ENCODE measurements at regions not wholly inside any gene's neighbourhood (a gene's known extent, or its start where the extent isn't known, plus 50 kb on each side); places are given as distances from the start of the nearest gene placed in this dataset.

DNA sequence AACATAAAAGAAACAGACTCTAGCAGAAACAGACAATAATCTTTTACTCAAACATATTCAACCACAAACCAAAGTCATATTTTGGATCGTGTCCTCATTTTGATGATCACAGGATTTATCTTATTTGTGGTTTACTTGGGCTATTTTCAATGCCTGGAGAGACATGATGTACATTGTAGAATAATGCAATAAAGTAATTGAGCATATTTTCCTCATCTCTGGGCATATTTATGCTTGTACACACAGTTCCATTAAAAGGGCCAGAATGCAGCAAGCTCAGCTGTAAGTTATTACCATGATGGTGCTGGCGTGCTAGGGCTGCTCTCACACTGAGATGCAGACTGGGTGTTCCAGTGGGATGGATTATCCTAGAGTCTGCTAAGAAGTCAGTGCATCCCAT, 456.7 kb downstream of the TLE4 start:
- Histone ChIP-seq H3K27ac (ENCODE audit: low read depth in 1 of 3, low read length in 2 of 3) (no peak overlapping the region), H3K4me3 (ENCODE audit: low read depth in 1 of 3, low read length in 3 of 3) (no peak overlapping the region), H3K9me3 (ENCODE audit: control insufficient read depth in 2 of 2, insufficient read depth in 1 of 2, low read depth in 1 of 2, low read length in 1 of 2) (peaks cover 0 to 4% of the 10 kb centered on the region in 2 donors), H3K4me1 (ENCODE audit: control insufficient read depth in 3 of 3, insufficient read depth in 2 of 3, low read depth in 1 of 3, low read length in 2 of 3) (no peaks in the 10 kb centered on the region), H3K36me3 (ENCODE audit: control insufficient read depth in 3 of 3, insufficient read depth in 2 of 3, low read depth in 1 of 3, low read length in 3 of 3) (no peaks in the 10 kb centered on the region), H3K27me3 (ENCODE audit: control insufficient read depth in 3 of 3, insufficient read depth in 3 of 3, low read length in 3 of 3) (no peaks in the 10 kb centered on the region)
- FAIRE-seq = no peak
- DNase-seq = peak in 1 of 2 donors; percentile 2
- WGBS, 3 donors = 58 to 76% (median 68%) methylated on average over 2 of the region's 2 CpGs

DNA sequence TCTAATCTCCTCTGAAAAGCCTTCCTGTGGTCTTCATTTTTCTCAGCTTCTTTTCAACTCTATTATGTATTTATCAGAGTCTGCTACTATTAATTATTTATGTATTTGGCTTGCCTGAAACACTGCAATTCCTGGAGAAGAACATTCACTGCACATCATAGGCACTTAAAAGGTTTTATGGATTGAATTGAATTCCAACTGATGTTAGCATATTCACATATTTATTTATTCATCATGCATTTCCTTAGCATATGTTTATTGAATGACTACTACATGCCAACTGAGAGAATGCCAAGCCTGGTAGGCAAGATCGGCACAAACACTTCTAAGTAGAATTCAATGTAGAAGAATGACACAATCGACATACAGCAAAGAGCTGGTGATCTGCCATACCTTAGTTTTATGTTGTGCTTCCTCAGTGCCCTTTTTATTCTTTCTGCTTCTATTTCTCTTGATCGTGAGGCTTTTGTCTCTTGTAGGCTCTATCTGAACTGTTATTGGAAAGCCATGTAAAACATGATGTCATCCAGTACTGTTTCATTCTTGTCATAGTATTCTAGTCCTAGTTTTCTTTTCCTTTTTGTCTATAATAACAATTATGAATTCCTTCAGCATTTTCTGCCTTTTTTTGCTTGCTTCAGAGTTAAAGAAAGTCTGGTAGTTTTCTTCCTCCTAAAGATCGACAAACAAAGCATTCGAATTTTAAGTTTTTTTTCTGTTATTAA, 454.2 kb downstream of the TLE4 start:
- H3K27me3 ChIP-seq (ENCODE audit: control insufficient read depth in 3 of 3, insufficient read depth in 3 of 3, low read length in 3 of 3) = no peaks in the 10 kb centered on the region
- no peak overlapping the region for H3K27ac ChIP-seq (ENCODE audit: low read depth in 1 of 3, low read length in 2 of 3)
- H3K36me3 ChIP-seq (ENCODE audit: control insufficient read depth in 3 of 3, insufficient read depth in 2 of 3, low read depth in 1 of 3, low read length in 3 of 3) = no peaks in the 10 kb centered on the region
- WGBS, 3 donors = 80 to 86% (median 84%) methylated on average over 5 of the region's 5 CpGs
- H3K9me3 ChIP-seq (ENCODE audit: control insufficient read depth in 2 of 2, insufficient read depth in 1 of 2, low read depth in 1 of 2, low read length in 1 of 2) = no peaks in the 10 kb centered on the region
- FAIRE-seq (no peak), DNase-seq (no peak)
- H3K4me1 ChIP-seq (ENCODE audit: control insufficient read depth in 3 of 3, insufficient read depth in 2 of 3, low read depth in 1 of 3, low read length in 2 of 3) = no peaks in the 10 kb centered on the region
- H3K4me3 ChIP-seq (ENCODE audit: low read depth in 1 of 3, low read length in 3 of 3) = no peak overlapping the region

DNA sequence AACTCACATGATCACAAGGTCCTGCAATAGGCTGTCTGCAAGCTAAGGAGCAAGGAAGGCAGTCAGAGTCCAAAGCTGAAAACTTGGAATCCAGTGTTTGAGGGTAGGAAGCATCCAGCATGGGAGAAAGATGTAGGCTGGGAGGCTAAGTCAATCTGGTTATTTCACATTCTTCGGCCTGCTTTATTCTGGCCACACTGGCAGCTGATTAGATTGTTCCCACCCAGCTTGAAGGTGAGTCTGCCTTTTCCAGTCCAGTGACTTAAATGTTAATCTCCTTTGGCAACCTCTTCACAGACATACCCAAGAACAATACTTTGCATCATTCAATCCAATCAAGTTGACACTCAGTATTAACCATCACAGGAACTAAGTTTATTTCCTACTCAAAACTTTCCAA, 453.4 kb downstream of the TLE4 start:
- no peak overlapping the region for H3K4me3 ChIP-seq (ENCODE audit: low read depth in 1 of 3, low read length in 3 of 3)
- FAIRE-seq = no peak
- H3K27me3 ChIP-seq (ENCODE audit: control insufficient read depth in 3 of 3, insufficient read depth in 3 of 3, low read length in 3 of 3) = no peaks in the 10 kb centered on the region
- no peak for DNase-seq
- no peaks in the 10 kb centered on the region for H3K4me1 ChIP-seq (ENCODE audit: control insufficient read depth in 3 of 3, insufficient read depth in 2 of 3, low read depth in 1 of 3, low read length in 2 of 3)
- WGBS, 3 donors = 78 to 94% (median 90%) methylated on average over 1 of the region's 1 CpG
- H3K9me3 ChIP-seq (ENCODE audit: control insufficient read depth in 2 of 2, insufficient read depth in 1 of 2, low read depth in 1 of 2, low read length in 1 of 2) = no peaks in the 10 kb centered on the region
- no peak overlapping the region for H3K27ac ChIP-seq (ENCODE audit: low read depth in 1 of 3, low read length in 2 of 3)
- no peaks in the 10 kb centered on the region for H3K36me3 ChIP-seq (ENCODE audit: control insufficient read depth in 3 of 3, insufficient read depth in 2 of 3, low read depth in 1 of 3, low read length in 3 of 3)

GRCh38 chr9:80020530-80020929, 448.8 kb downstream of the TLE4 start:
- no peak for DNase-seq
- H3K36me3 ChIP-seq (ENCODE audit: control insufficient read depth in 3 of 3, insufficient read depth in 2 of 3, low read depth in 1 of 3, low read length in 3 of 3) = no peaks in the 10 kb centered on the region

DNA sequence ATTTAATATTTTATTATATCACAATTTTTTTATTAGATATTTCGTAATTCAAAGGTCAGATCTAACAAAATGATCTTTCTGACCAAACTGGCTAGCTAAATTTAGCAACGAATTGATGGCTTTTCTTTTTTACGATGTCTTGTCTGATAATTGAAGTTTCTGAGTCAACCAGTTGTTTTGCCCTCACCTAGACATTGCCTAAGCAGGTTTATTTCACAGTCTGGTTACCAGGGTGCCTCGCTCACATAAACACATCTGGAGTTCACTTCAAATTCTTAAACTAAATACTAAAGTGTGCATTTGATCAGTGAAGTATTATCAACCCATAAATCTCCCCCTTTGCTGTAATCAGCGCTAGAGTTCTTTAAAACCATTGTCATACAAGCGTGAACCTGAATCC, 448.3 kb downstream of the TLE4 start:
- Histone ChIP-seq H3K4me1 (ENCODE audit: control insufficient read depth in 3 of 3, insufficient read depth in 2 of 3, low read depth in 1 of 3, low read length in 2 of 3) (no peaks in the 10 kb centered on the region), H3K4me3 (ENCODE audit: low read depth in 1 of 3, low read length in 3 of 3) (no peak overlapping the region), H3K27me3 (ENCODE audit: control insufficient read depth in 3 of 3, insufficient read depth in 3 of 3, low read length in 3 of 3) (no peaks in the 10 kb centered on the region), H3K27ac (ENCODE audit: low read depth in 1 of 3, low read length in 2 of 3) (no peak overlapping the region), H3K9me3 (ENCODE audit: control insufficient read depth in 2 of 2, insufficient read depth in 1 of 2, low read depth in 1 of 2, low read length in 1 of 2) (no peaks in the 10 kb centered on the region), H3K36me3 (ENCODE audit: control insufficient read depth in 3 of 3, insufficient read depth in 2 of 3, low read depth in 1 of 3, low read length in 3 of 3) (no peaks in the 10 kb centered on the region)
- FAIRE-seq (no peak), DNase-seq (no peak)
- WGBS, 3 donors = 64 to 86% (median 65%) methylated on average over 6 of the region's 6 CpGs

More at GRCh38 chr9:80020530-80020929, 448.8 kb downstream of the TLE4 start:
- Histone ChIP-seq H3K4me1 (ENCODE audit: control insufficient read depth in 3 of 3, insufficient read depth in 2 of 3, low read depth in 1 of 3, low read length in 2 of 3) (no peaks in the 10 kb centered on the region), H3K27ac (ENCODE audit: low read depth in 1 of 3, low read length in 2 of 3) (no peak overlapping the region), H3K27me3 (ENCODE audit: control insufficient read depth in 3 of 3, insufficient read depth in 3 of 3, low read length in 3 of 3) (no peaks in the 10 kb centered on the region), H3K4me3 (ENCODE audit: low read depth in 1 of 3, low read length in 3 of 3) (no peak overlapping the region), H3K9me3 (ENCODE audit: control insufficient read depth in 2 of 2, insufficient read depth in 1 of 2, low read depth in 1 of 2, low read length in 1 of 2) (no peaks in the 10 kb centered on the region)
- FAIRE-seq = no peak

DNA sequence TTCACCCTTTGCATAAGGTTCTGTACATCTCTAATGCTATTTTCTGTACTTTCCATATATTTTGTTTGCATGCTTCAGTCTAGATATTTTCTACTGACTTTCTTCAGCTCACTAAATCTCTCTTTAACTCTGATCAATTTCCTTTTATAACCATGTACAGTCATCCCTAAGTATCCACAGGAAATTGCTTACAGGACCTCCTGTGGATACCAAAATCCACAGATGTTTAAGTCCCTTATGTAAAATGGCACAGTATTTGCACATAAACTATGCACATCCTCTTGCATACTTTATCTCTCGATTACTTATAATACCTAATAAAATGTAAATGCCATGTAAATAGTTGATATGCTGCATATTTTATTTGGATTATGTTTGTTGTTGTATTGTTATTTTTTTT, 442.1 kb downstream of the TLE4 start:
- FAIRE-seq = no peak

GRCh38 chr9:80012557-80013330, 441.0 kb downstream of the TLE4 start:
- no peak overlapping the region for H3K27ac ChIP-seq (ENCODE audit: low read depth in 1 of 3, low read length in 2 of 3)
- no peaks in the 10 kb centered on the region for H3K9me3 ChIP-seq (ENCODE audit: control insufficient read depth in 2 of 2, insufficient read depth in 1 of 2, low read depth in 1 of 2, low read length in 1 of 2)
- no peaks in the 10 kb centered on the region for H3K4me1 ChIP-seq (ENCODE audit: control insufficient read depth in 3 of 3, insufficient read depth in 2 of 3, low read depth in 1 of 3, low read length in 2 of 3)
- no peaks in the 10 kb centered on the region for H3K27me3 ChIP-seq (ENCODE audit: control insufficient read depth in 3 of 3, insufficient read depth in 3 of 3, low read length in 3 of 3)
- H3K36me3 ChIP-seq (ENCODE audit: control insufficient read depth in 3 of 3, insufficient read depth in 2 of 3, low read depth in 1 of 3, low read length in 3 of 3) = no peaks in the 10 kb centered on the region
- no peak for DNase-seq
- FAIRE-seq = no peak
- WGBS, 3 donors = 63 to 82% (median 74%) methylated on average over 2 of the region's 2 CpGs
- no peak overlapping the region for H3K4me3 ChIP-seq (ENCODE audit: low read depth in 1 of 3, low read length in 3 of 3)

More for the DNA sequence above, 442.1 kb downstream of the TLE4 start:
- Histone ChIP-seq H3K27me3 (ENCODE audit: control insufficient read depth in 3 of 3, insufficient read depth in 3 of 3, low read length in 3 of 3) (no peaks in the 10 kb centered on the region), H3K36me3 (ENCODE audit: control insufficient read depth in 3 of 3, insufficient read depth in 2 of 3, low read depth in 1 of 3, low read length in 3 of 3) (no peaks in the 10 kb centered on the region), H3K27ac (ENCODE audit: low read depth in 1 of 3, low read length in 2 of 3) (no peak overlapping the region), H3K4me3 (ENCODE audit: low read depth in 1 of 3, low read length in 3 of 3) (no peak overlapping the region), H3K9me3 (ENCODE audit: control insufficient read depth in 2 of 2, insufficient read depth in 1 of 2, low read depth in 1 of 2, low read length in 1 of 2) (no peaks in the 10 kb centered on the region), H3K4me1 (ENCODE audit: control insufficient read depth in 3 of 3, insufficient read depth in 2 of 3, low read depth in 1 of 3, low read length in 2 of 3) (no peaks in the 10 kb centered on the region)
- WGBS, 3 donors = 89 to 96% (median 91%) methylated on average over 1 of the region's 1 CpG
- no peak for DNase-seq

DNA sequence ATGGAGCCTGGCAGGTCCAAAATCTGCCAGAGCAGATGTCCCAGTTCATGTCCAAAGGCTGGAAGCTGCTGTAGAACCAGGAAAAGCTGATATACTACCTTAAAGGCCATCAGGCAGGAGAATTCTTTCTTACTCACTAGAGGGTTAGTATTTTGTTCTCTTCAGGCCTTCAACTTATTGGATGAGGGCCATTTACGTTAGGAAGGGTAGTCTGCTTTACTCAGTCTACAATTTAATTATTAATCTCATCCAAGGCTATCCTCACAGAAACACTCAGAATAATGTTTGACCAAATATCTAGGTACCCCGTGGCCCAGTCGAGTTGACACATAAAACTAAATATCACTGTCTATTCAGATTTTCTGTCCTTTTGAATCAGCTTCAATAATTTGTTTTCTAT, 437.4 kb downstream of the TLE4 start:
- DNase-seq (no peak), FAIRE-seq (no peak)
- Histone ChIP-seq H3K9me3 (ENCODE audit: control insufficient read depth in 2 of 2, insufficient read depth in 1 of 2, low read depth in 1 of 2, low read length in 1 of 2) (no peaks in the 10 kb centered on the region), H3K4me3 (ENCODE audit: low read depth in 1 of 3, low read length in 3 of 3) (no peak overlapping the region), H3K4me1 (ENCODE audit: control insufficient read depth in 3 of 3, insufficient read depth in 2 of 3, low read depth in 1 of 3, low read length in 2 of 3) (no peaks in the 10 kb centered on the region), H3K27ac (ENCODE audit: low read depth in 1 of 3, low read length in 2 of 3) (no peak overlapping the region), H3K27me3 (ENCODE audit: control insufficient read depth in 3 of 3, insufficient read depth in 3 of 3, low read length in 3 of 3) (no peaks in the 10 kb centered on the region), H3K36me3 (ENCODE audit: control insufficient read depth in 3 of 3, insufficient read depth in 2 of 3, low read depth in 1 of 3, low read length in 3 of 3) (no peaks in the 10 kb centered on the region)
- WGBS, 3 donors = 50 to 70% (median 56%) methylated on average over 3 of the region's 3 CpGs
